ENCODE measurements at regions not wholly inside any gene's neighbourhood (a gene's known extent, or its start where the extent isn't known, plus 50 kb on each side); places are given as distances from the start of the nearest gene placed in this dataset.

DNA sequence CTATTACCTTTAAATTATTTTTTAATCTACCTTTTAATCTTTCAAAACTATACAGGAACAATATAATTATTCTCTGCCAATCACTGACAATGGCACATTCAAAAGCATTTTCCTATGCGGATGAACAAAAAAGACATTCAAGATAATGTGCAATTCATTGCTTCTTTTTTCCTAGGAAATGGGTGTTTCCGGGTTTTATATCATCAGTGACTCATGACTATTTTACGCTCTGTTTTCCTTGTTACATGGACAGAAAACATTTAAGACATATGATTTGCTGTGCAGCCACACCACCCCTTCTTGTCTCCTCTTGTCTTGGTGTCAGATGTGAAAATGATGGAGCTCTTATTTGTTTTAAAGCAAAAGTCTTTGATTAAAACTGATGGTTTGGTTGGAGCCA is 184.7 kb upstream of the LINC00305 start:
- TF ChIP-seq CTCF (conservative IDR thresholded peaks at IDR 0.05): no peak
- no peak overlapping the region for H3K27ac ChIP-seq

DNA sequence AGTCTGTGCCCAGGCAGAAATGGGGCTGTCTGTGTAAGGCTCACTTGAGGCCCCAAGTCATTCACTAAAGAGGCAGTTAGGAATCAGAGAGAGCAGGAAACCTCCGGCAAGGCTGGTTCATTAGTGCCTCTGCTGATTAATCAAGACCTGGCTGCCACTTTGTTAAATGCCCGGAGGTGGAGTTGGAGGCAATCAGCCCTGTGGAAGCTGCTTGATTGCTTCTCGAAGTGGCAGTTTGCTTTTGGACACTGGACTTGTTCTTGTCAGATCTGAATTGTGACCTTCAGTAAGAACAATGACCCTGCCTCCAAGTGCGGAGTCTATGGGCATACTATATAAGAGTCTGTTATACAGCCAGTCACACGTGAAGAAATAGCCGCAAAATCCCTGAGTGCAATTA is 183.9 kb upstream of the LINC00305 start:
- TF ChIP-seq CTCF (conservative IDR thresholded peaks at IDR 0.05): no peak
- H3K27ac ChIP-seq: no peak overlapping the region

GRCh38 chr18:64331419-64331818 is 182.5 kb upstream of the LINC00305 start:
- no peak for TF ChIP-seq CTCF (conservative IDR thresholded peaks at IDR 0.05)
- no peak overlapping the region for H3K27ac ChIP-seq

DNA sequence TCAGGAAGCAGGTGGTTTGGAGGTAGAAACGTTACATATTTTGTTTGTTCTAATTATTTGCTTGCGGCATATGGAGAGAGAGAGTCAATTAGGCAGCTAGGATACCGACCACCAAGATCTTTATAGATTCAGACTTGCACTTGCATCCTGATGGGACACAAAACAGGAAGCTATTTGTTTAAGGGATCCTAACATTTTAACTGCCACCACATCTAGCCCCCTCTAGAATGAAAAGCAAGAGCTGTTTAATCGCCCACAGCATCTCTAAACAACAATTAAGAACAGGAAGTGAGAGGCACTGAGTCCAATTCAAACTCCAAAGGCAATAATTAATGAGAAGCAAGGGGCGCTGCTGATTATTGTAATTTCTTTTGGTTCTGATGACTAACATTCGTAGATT is 182.0 kb upstream of the LINC00305 start:
- H3K27ac ChIP-seq: no peak overlapping the region
- no peak for TF ChIP-seq CTCF (conservative IDR thresholded peaks at IDR 0.05)

DNA sequence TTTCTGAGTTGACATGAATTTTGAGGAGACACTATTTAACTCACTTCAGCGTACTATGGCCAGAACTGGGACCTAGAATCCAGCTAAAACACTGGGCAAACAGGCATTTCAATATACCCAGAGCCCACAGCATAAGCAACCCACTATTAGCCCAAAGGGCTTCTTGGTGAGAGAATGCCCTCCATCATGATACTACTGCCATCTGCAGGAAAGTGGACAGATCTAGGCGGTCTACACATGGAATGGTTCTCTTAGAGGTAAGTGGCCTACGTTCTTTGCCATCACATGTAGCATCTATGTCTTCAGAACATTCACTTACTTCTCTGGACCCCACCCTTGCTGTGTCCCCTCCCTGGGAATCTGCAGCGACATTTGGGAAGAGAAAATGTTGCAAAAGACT is 181.3 kb upstream of the LINC00305 start:
- TF ChIP-seq CTCF (conservative IDR thresholded peaks at IDR 0.05): no peak
- no peak overlapping the region for H3K27ac ChIP-seq

DNA sequence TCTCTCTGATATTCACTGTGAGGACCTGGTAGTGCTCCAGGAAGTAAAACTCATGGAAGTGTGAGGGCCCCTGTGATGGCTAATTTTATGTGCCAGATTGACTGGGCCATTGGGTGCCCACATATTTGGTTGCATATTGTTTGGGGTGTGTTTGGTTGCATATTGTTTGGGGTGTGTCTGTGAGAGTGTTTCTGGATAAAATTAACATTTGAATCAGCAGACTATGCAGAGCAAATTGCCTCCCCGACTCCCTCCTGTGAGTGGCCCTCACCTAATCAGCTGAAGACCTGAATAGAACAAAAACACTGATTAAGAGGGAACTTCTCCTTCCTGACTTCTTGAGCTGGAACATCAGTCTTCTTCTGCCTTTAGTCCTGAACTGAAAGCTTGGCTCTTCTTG is 173.3 kb upstream of the LINC00305 start:
- no peak overlapping the region for H3K27ac ChIP-seq
- TF ChIP-seq CTCF (conservative IDR thresholded peaks at IDR 0.05): no peak

- H3K27ac ChIP-seq: no peak overlapping the region
- no peak for TF ChIP-seq CTCF (conservative IDR thresholded peaks at IDR 0.05)
Observed at GRCh38 chr18:64318547-64318946, 169.7 kb upstream of the LINC00305 start.

DNA sequence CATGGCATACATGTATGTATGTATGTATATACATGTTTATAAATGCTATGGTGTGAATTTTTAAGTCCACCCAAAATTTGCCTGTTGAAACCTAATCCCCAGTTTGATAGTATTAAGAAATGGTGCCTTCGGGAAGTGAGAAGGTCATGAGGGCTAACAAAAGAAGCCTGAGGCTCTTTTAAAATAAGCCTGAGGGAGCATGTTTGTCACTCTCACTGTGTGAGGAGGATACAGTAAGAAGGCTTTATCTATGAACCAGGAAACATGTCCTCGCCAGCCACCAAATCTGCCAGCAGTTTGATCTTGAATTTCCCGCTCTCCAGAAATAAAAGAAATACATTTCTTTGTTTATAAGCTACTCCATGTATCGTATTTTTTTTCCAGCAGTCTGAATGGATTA is 163.0 kb upstream of the LINC00305 start:
- H3K27ac ChIP-seq: no peak overlapping the region
- no peak for TF ChIP-seq CTCF (conservative IDR thresholded peaks at IDR 0.05)

Data from VCaP (cell line).